ENCODE measurements at regions not wholly inside any gene's neighbourhood (a gene's known extent, or its start where the extent isn't known, plus 50 kb on each side); places are given as distances from the start of the nearest gene placed in this dataset.

GRCh38 chrX:142060191-142060590 lies 144.9 kb downstream of the MAGEC2 start:
- H3K4me1 ChIP-seq: no peaks in the 10 kb centered on the region
- H3K4me3 ChIP-seq: no peak overlapping the region
- 53 to 75% (median 68%) methylated on average over 2 of the region's 2 CpGs for WGBS, 4 donors
- no peak for TF ChIP-seq POLR2A (IDR thresholded peaks at IDR 0.05)
- TF ChIP-seq CTCF (IDR thresholded peaks at IDR 0.05): no peak
- ATAC-seq (no peak), DNase-seq (no peak)
- intact Hi-C loops (cut with DNase I): no loop called here
- H3K27ac ChIP-seq: no peak overlapping the region
- H3K27me3 ChIP-seq: no peaks in the 10 kb centered on the region
- H3K36me3 ChIP-seq: no peaks in the 10 kb centered on the region
- peaks cover 0 to 27% (median 0%) of the 10 kb centered on the region in 12 donors for H3K9me3 ChIP-seq

GRCh38 chrX:142054094-142054493 lies 150.4 kb downstream of the MAGEC1 start:
- no peak for TF ChIP-seq POLR2A (IDR thresholded peaks at IDR 0.05)
- H3K27ac ChIP-seq: no peak overlapping the region
- H3K4me1 ChIP-seq: no peaks in the 10 kb centered on the region
- H3K36me3 ChIP-seq: no peaks in the 10 kb centered on the region
- no peak for DNase-seq
- ATAC-seq: no peak
- no peaks in the 10 kb centered on the region for H3K27me3 ChIP-seq
- WGBS, 4 donors: 32 to 52% (median 45%) methylated on average over 1 of the region's 1 CpG
- peaks cover 0 to 19% (median 0%) of the 10 kb centered on the region in 12 donors for H3K9me3 ChIP-seq
- intact Hi-C loops (cut with DNase I): no loop called here
- H3K4me3 ChIP-seq: no peak overlapping the region

- Histone ChIP-seq H3K4me3 (no peak overlapping the region), H3K9me3 (peaks cover 0 to under 1% (median 0%) of the 10 kb centered on the region in 12 donors), H3K27me3 (no peaks in the 10 kb centered on the region), H3K36me3 (no peaks in the 10 kb centered on the region), H3K27ac (no peak overlapping the region), H3K4me1 (no peaks in the 10 kb centered on the region)
- no peak for DNase-seq
- no peak for ATAC-seq
- intact Hi-C loops (cut with DNase I): no loop called here
- 76 to 86% (median 80%) methylated on average over 3 of the region's 3 CpGs for WGBS, 4 donors
- TF ChIP-seq CTCF (IDR thresholded peaks at IDR 0.05) (no peak), POLR2A (IDR thresholded peaks at IDR 0.05) (no peak)
Observed at GRCh38 chrX:142052238-142052637, 148.5 kb downstream of the MAGEC1 start.

GRCh38 chrX:142043196-142043595 lies 139.5 kb downstream of the MAGEC1 start:
- no peak overlapping the region for H3K27ac ChIP-seq
- H3K4me1 ChIP-seq: no peaks in the 10 kb centered on the region
- DNase-seq: no peak
- H3K36me3 ChIP-seq: no peaks in the 10 kb centered on the region
- WGBS, 4 donors: 61 to 79% (median 73%) methylated on average over 3 of the region's 3 CpGs
- no peaks in the 10 kb centered on the region for H3K9me3 ChIP-seq
- intact Hi-C loops (cut with DNase I): no loop called here
- H3K27me3 ChIP-seq: no peaks in the 10 kb centered on the region
- ATAC-seq: no peak
- TF ChIP-seq POLR2A (IDR thresholded peaks at IDR 0.05) (no peak), CTCF (IDR thresholded peaks at IDR 0.05) (no peak)
- H3K4me3 ChIP-seq: no peak overlapping the region

GRCh38 chrX:142040906-142041305 lies 137.2 kb downstream of the MAGEC1 start:
- no peak for TF ChIP-seq POLR2A (IDR thresholded peaks at IDR 0.05)
- no peak for TF ChIP-seq CTCF (IDR thresholded peaks at IDR 0.05)
- intact Hi-C loops (cut with DNase I): no loop called here
- Histone ChIP-seq H3K9me3 (no peaks in the 10 kb centered on the region), H3K4me1 (no peaks in the 10 kb centered on the region), H3K27me3 (no peaks in the 10 kb centered on the region), H3K4me3 (no peak overlapping the region), H3K27ac (no peak overlapping the region), H3K36me3 (no peaks in the 10 kb centered on the region)
- DNase-seq: no peak
- ATAC-seq: no peak
- WGBS, 4 donors: 64 to 90% (median 86%) methylated on average over 6 of the region's 6 CpGs
